A549 (cell line): ENCODE measurements at regions not wholly inside any gene's neighbourhood (a gene's known extent, or its start where the extent isn't known, plus 50 kb on each side); places are given as distances from the start of the nearest gene placed in this dataset.

Experiments used
- ATAC-seq, 2 experiments: fragments of 200-7000 bp in 1 of 2; fragments of >200 bp in 1 of 2; cut with Nextera tagmentation in 1 of 2; cut with Tn5 transposase in 1 of 2; 3 replicates each; pipeline versions ENCODE4 v1.8.0 to v1.9.1; 2018 to 2020; ENCODE audit warnings: mild to moderate bottlenecking in 1 of 2, moderate library complexity in 1 of 2
- CTCF ChIA-PET: fragments of 300-600 bp; sonication (Branson Sonifier 250); formaldehyde crosslinking; extraction: SDS; loops from one replicate; lab custom pipeline; 2021; ENCODE audit warnings: antibody characterized with exemption, inconsistent platforms; lab: Yijun Ruan, JAX
- POLR2A ChIA-PET: fragments of 350-600 bp; formaldehyde crosslinking; extraction: SDS; loops from one replicate; lab custom pipeline; 2021; ENCODE audit warnings: antibody characterized with exemption, inconsistent platforms; lab: Yijun Ruan, JAX
- DNase-seq, 2 experiments: peaks; one replicate each; pipeline versions ENCODE4 v3.0.0 to v3.0.0-alpha.2; 2011 to 2016; ENCODE audit warnings: low read depth in 1 of 2, low spot score in 1 of 2
- FAIRE-seq: peaks from 2 replicates; lab custom pipeline; 2011; peaks lifted over from hg19 to GRCh38; lab: Jason Lieb, UNC
- H3K27ac ChIP-seq, 2 experiments: fragments of >200 bp; sonication (Bioruptor Twin); formaldehyde crosslinking; 3 replicates each; pipeline ENCODE4 v1.5.1; 2016 to 2017
- H3K4me1 ChIP-seq: fragments of >200 bp; sonication (Bioruptor Twin); formaldehyde crosslinking; 3 replicates; pipeline ENCODE4 v1.6.1; 2016
- H3K4me2 ChIP-seq: fragments of >200 bp; sonication (Bioruptor Twin); formaldehyde crosslinking; 3 replicates; pipeline ENCODE4 v1.6.1; 2016
- H3K4me3 ChIP-seq: fragments of >200 bp; sonication (Bioruptor Twin); formaldehyde crosslinking; 3 replicates; pipeline ENCODE4 v1.5.1; 2016
- H3K9me3 ChIP-seq: fragments of >200 bp; sonication (Bioruptor Twin); formaldehyde crosslinking; 3 replicates; pipeline ENCODE4 v1.6.1; 2016
- ATOH8 ChIP-seq: fragments of 250-450 bp; sonication (Bioruptor Pico); IDR thresholded peaks from 2 replicates; pipeline ENCODE4 v1.5.0; 2020; ENCODE audit warnings: low read depth, mild to moderate bottlenecking, moderate library complexity
- CHD2 ChIP-seq: fragments of 150-350 bp; IDR thresholded peaks from 2 replicates; pipeline ENCODE4 v1.6.1; 2014; ENCODE audit warnings: low read length; ENCODE audit not compliant: partially characterized antibody
- EHF ChIP-seq: fragments of 250-450 bp; sonication (Bioruptor Pico); IDR thresholded peaks from 2 replicates; pipeline ENCODE4 v1.5.0; 2020; ENCODE audit warnings: mild to moderate bottlenecking
- EP300 ChIP-seq, 2 experiments: fragments of >200 bp; sonication (Bioruptor Twin); formaldehyde crosslinking; IDR thresholded peaks; 2 replicates in 1 of 2; 3 replicates in 1 of 2; pipeline ENCODE4 v1.6.1; 2016 to 2017
- FOSB ChIP-seq: fragments of 250-450 bp; sonication (Bioruptor Pico); IDR thresholded peaks from 2 replicates; pipeline ENCODE4 v1.5.0; 2020; ENCODE audit warnings: mild to moderate bottlenecking, moderate library complexity
- FOSL2 ChIP-seq, 2 experiments: fragments of 450-650 bp in 1 of 2; fragments of >200 bp in 1 of 2; sonication (Bioruptor Twin) in 1 of 2; formaldehyde crosslinking; IDR thresholded peaks; 2 replicates each; pipeline versions ENCODE4 v1.5.0 to v1.6.1; 2016 to 2020; ENCODE audit warnings: mild to moderate bottlenecking in 1 of 2, moderate library complexity in 1 of 2
- GATA3 ChIP-seq: IDR thresholded peaks from 2 replicates; pipeline ENCODE4 v1.6.1; 2012; ENCODE audit warnings: borderline replicate concordance
- HMGXB4 ChIP-seq: fragments of 250-450 bp; sonication (Bioruptor Pico); IDR thresholded peaks from 2 replicates; pipeline ENCODE4 v1.5.0; 2021; ENCODE audit warnings: mild to moderate bottlenecking, moderate library complexity, borderline replicate concordance
- HOXB5 ChIP-seq: fragments of 250-450 bp; sonication (Bioruptor Pico); IDR thresholded peaks from 2 replicates; pipeline ENCODE4 v1.5.0; 2020; ENCODE audit warnings: mild to moderate bottlenecking, moderate library complexity
- JUN ChIP-seq, 2 experiments: fragments of >200 bp; sonication (Bioruptor Twin); formaldehyde crosslinking; IDR thresholded peaks; 2 replicates in 1 of 2; 3 replicates in 1 of 2; pipeline ENCODE4 v1.6.1; 2016 to 2017
- JUNB ChIP-seq: fragments of >200 bp; sonication (Bioruptor Twin); formaldehyde crosslinking; IDR thresholded peaks from 2 replicates; pipeline ENCODE4 v1.6.1; 2016
- MAFK ChIP-seq: fragments of 450-650 bp; IDR thresholded peaks from 2 replicates; pipeline ENCODE4 v1.6.1; 2014; ENCODE audit not compliant: partially characterized antibody
- MYC ChIP-seq: IDR thresholded peaks from 2 replicates; pipeline ENCODE4 v1.6.1; 2012; ENCODE audit warnings: mild to moderate bottlenecking, inconsistent platforms, low read length, improper control_type of control experiment, borderline replicate concordance
- NFE2L2 ChIP-seq: fragments of 150-350 bp; conservative IDR thresholded peaks from 2 replicates; pipeline ENCODE4 v1.6.1; 2014; ENCODE audit warnings: low read length
- NPAS2 ChIP-seq: fragments of 250-450 bp; sonication (Bioruptor Pico); IDR thresholded peaks from 2 replicates; pipeline ENCODE4 v1.8.0; 2022; ENCODE audit warnings: mild to moderate bottlenecking, moderate library complexity, borderline replicate concordance
- NR3C1 ChIP-seq: fragments of >200 bp; sonication (Bioruptor Twin); formaldehyde crosslinking; IDR thresholded peaks from 3 replicates; pipeline ENCODE4 v1.6.1; 2017
- RAD21 ChIP-seq, 2 experiments: fragments of >200 bp in 1 of 2; sonication (Bioruptor Twin) in 1 of 2; formaldehyde crosslinking in 1 of 2; IDR thresholded peaks in 1 of 2; conservative IDR thresholded peaks in 1 of 2; 2 replicates in 1 of 2; 3 replicates in 1 of 2; pipeline ENCODE4 v1.6.1; 2012 to 2018; ENCODE audit warnings: inconsistent platforms in 1 of 2
- RCOR1 ChIP-seq: fragments of 150-350 bp; IDR thresholded peaks from 2 replicates; pipeline ENCODE4 v1.6.1; 2014; ENCODE audit warnings: antibody characterized with exemption, low read length, low read depth
- SMC3 ChIP-seq: fragments of >200 bp; sonication (Bioruptor Twin); formaldehyde crosslinking; IDR thresholded peaks from 3 replicates; pipeline ENCODE4 v1.6.1; 2018; ENCODE audit warnings: inconsistent platforms
- ZSCAN20 ChIP-seq: fragments of 250-450 bp; sonication (Bioruptor Pico); IDR thresholded peaks from 2 replicates; pipeline ENCODE4 v1.8.0; 2022; ENCODE audit warnings: mild to moderate bottlenecking, moderate library complexity
- WGBS: methylation state at CpG from one replicate; pipeline ENCODE4 v1.1.6; 2017; ENCODE audit errors: missing lambda C conversion rate; 5-methylcytosine and 5-hydroxymethylcytosine counted together
- TF ChIP-seq, protein P1 (sequence below): IDR thresholded peaks from 2 replicates; pipeline ENCODE4 v1.6.1; 2012; ENCODE audit warnings: low read depth, borderline replicate concordance
- TF ChIP-seq, protein P2 (sequence below): fragments of 450-650 bp; IDR thresholded peaks from 2 replicates; pipeline ENCODE4 v1.6.1; 2014; ENCODE audit warnings: antibody characterized with exemption
- TF ChIP-seq, protein P3 (sequence below): IDR thresholded peaks from 2 replicates; pipeline ENCODE4 v1.6.1; 2012
- TF ChIP-seq, protein P4 (sequence below): fragments of 200-600 bp; sonication (generic); IDR thresholded peaks from 2 replicates; pipeline ENCODE4 v1.6.1; 2016; ENCODE audit warnings: antibody characterized with exemption, mild to moderate bottlenecking, moderate library complexity

- FAIRE-seq = peak; percentile 99
- ChIA-PET POLR2A (interaction anchor here (0.5 to 2.0 kb wide), 2 partner anchors 20 to 87 kb away, joined by 3 to 5 read pairs; no protein-coding TSS in a partner anchor), CTCF (interaction anchor here (0.6 to 5.8 kb wide), 17 partner anchors 8 to 642 kb away, joined by 3 to 53 read pairs (median 4); no protein-coding TSS in a partner anchor)
- peak; percentile 70 to 90 for DNase-seq
- Histone ChIP-seq H3K4me2 (peak overlapping the region; percentile 79), H3K4me3 (peak overlapping the region; percentile 12; the same call in 1 of the 3 replicates), H3K27ac (peak overlapping the region; percentile 85 to 87), H3K4me1 (peaks cover 72% of the 10 kb centered on the region), H3K9me3 (no peaks in the 10 kb centered on the region)
- WGBS = 34% methylated on average over 10 of the region's 10 CpGs
- ATAC-seq = peak; percentile 75 to 82
- 0 out of 2 replicates have a peak, but pooled peaks have one; percentile 2 for TF ChIP-seq MYC
- no peak for TF ChIP-seq FOSL2 (IDR thresholded peaks at IDR 0.05)
- TF ChIP-seq FOSL2 (CRISPR knock-in tag; IDR thresholded peaks at IDR 0.05) = peak; percentile 72
- 0 out of 5 replicates have a peak, but pooled peaks of 1 of the 2 experiments have one; percentile 1 for TF ChIP-seq RAD21 (conservative IDR thresholded peaks at IDR 0.05 in 1 of 2, IDR thresholded peaks at IDR 0.05 in 1 of 2)
- no peak for TF ChIP-seq CHD2
- TF ChIP-seq, protein P1, sequence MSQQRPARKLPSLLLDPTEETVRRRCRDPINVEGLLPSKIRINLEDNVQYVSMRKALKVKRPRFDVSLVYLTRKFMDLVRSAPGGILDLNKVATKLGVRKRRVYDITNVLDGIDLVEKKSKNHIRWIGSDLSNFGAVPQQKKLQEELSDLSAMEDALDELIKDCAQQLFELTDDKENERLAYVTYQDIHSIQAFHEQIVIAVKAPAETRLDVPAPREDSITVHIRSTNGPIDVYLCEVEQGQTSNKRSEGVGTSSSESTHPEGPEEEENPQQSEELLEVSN = no peak; the same call in 1 of the 2 replicates
- TF ChIP-seq, protein P2, sequence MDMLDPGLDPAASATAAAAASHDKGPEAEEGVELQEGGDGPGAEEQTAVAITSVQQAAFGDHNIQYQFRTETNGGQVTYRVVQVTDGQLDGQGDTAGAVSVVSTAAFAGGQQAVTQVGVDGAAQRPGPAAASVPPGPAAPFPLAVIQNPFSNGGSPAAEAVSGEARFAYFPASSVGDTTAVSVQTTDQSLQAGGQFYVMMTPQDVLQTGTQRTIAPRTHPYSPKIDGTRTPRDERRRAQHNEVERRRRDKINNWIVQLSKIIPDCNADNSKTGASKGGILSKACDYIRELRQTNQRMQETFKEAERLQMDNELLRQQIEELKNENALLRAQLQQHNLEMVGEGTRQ = no peak
- TF ChIP-seq MAFK = peak; percentile 40
- 0 out of 5 replicates have a peak, but pooled peaks have one; percentile 10 to 13 for TF ChIP-seq JUN (IDR thresholded peaks at IDR 0.05)
- TF ChIP-seq, protein P3, sequence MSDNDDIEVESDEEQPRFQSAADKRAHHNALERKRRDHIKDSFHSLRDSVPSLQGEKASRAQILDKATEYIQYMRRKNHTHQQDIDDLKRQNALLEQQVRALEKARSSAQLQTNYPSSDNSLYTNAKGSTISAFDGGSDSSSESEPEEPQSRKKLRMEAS = peak; percentile 37
- TF ChIP-seq RCOR1 = no peak
- peak; percentile 31; the same call in 1 of the 2 replicates for TF ChIP-seq GATA3
Measured at GRCh38 chr20:1809611-1810510, 85.3 kb upstream of the SIRPA start.

GRCh38 chr20:1809131-1809572, 86.1 kb upstream of the SIRPA start:
- CTCF ChIA-PET = interaction anchor here (0.6 to 5.8 kb wide), 14 partner anchors 7 to 642 kb away, joined by 3 to 53 read pairs (median 4); no protein-coding TSS in a partner anchor
- WGBS = 0% methylated on average over 2 of the region's 2 CpGs
- Histone ChIP-seq H3K4me2 (peak overlapping the region; percentile 79), H3K27ac (peak overlapping the region; percentile 85 to 87), H3K4me3 (peak overlapping the region; percentile 12; the same call in 1 of the 3 replicates), H3K4me1 (peaks cover 70% of the 10 kb centered on the region), H3K9me3 (no peaks in the 10 kb centered on the region)
- ATAC-seq (peak; percentile 67 to 78), DNase-seq (peak; percentile 81 to 84), FAIRE-seq (peak; percentile 51)
- POLR2A ChIA-PET = interaction anchor here (0.5 to 2.0 kb wide), 3 partner anchors 21 to 88 kb away, joined by 3 to 5 read pairs (median 3); no protein-coding TSS in a partner anchor
- TF ChIP-seq JUN (IDR thresholded peaks at IDR 0.05) (peak; percentile 23 to 48; a peak in 2 of 5 replicates), HMGXB4 (no peak), JUNB (peak; percentile 90), NFE2L2 (no peak), FOSB (CRISPR knock-in tag) (no peak), SMC3 (no peak), GATA3 (peak; percentile 78; the same call in 1 of the 2 replicates), NR3C1 (no peak), NPAS2 (CRISPR knock-in tag) (no peak), EP300 (IDR thresholded peaks at IDR 0.05) (peak; percentile 30 to 66; a peak in 2 of 5 replicates), RAD21 (conservative IDR thresholded peaks at IDR 0.05 in 1 of 2, IDR thresholded peaks at IDR 0.05 in 1 of 2) (peak in 1 of 2 experiments; percentile 15; a peak in 1 of 5 replicates), RCOR1 (no peak), ATOH8 (CRISPR knock-in tag) (no peak), ZSCAN20 (CRISPR knock-in tag) (no peak), EHF (no peak), HOXB5 (CRISPR knock-in tag) (no peak), FOSL2 (IDR thresholded peaks at IDR 0.05) (peak; percentile 84), FOSL2 (CRISPR knock-in tag; IDR thresholded peaks at IDR 0.05) (peak; percentile 85)
- TF ChIP-seq, protein P4, sequence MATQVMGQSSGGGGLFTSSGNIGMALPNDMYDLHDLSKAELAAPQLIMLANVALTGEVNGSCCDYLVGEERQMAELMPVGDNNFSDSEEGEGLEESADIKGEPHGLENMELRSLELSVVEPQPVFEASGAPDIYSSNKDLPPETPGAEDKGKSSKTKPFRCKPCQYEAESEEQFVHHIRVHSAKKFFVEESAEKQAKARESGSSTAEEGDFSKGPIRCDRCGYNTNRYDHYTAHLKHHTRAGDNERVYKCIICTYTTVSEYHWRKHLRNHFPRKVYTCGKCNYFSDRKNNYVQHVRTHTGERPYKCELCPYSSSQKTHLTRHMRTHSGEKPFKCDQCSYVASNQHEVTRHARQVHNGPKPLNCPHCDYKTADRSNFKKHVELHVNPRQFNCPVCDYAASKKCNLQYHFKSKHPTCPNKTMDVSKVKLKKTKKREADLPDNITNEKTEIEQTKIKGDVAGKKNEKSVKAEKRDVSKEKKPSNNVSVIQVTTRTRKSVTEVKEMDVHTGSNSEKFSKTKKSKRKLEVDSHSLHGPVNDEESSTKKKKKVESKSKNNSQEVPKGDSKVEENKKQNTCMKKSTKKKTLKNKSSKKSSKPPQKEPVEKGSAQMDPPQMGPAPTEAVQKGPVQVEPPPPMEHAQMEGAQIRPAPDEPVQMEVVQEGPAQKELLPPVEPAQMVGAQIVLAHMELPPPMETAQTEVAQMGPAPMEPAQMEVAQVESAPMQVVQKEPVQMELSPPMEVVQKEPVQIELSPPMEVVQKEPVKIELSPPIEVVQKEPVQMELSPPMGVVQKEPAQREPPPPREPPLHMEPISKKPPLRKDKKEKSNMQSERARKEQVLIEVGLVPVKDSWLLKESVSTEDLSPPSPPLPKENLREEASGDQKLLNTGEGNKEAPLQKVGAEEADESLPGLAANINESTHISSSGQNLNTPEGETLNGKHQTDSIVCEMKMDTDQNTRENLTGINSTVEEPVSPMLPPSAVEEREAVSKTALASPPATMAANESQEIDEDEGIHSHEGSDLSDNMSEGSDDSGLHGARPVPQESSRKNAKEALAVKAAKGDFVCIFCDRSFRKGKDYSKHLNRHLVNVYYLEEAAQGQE = no peak
